Kidney glomerular epithelial cell (primary cell): ENCODE measurements at regions not wholly inside any gene's neighbourhood (a gene's known extent, or its start where the extent isn't known, plus 50 kb on each side); places are given as distances from the start of the nearest gene placed in this dataset.
"Not testable (repeated sequence)": the region's sequence is repeated elsewhere in the genome, so short reads cannot be mapped to it uniquely, and the experiment has no call there.

Experiments used
- DNase-seq: peaks from one replicate; lab custom pipeline; 2025; lab: John Stamatoyannopoulos, UW

- no peak for DNase-seq
Measured at GRCh38 chr7:4437916-4438315, 244.2 kb upstream of the FOXK1 start.

- no peak for DNase-seq
Measured at GRCh38 chr7:4438723-4439245, 243.3 kb upstream of the FOXK1 start.

- no peak for DNase-seq
Measured at GRCh38 chr7:4439444-4439843, 242.7 kb upstream of the FOXK1 start.

- no peak for DNase-seq
Measured at GRCh38 chr7:4444106-4444505, 238.0 kb upstream of the FOXK1 start.

GRCh38 chr7:4445777-4446176, 236.3 kb upstream of the FOXK1 start:
- no peak for DNase-seq

GRCh38 chr7:4449263-4449662, 232.8 kb upstream of the FOXK1 start:
- no peak for DNase-seq

GRCh38 chr7:4450483-4450882, 231.6 kb upstream of the FOXK1 start:
- no peak for DNase-seq

GRCh38 chr7:4460597-4460996, 221.5 kb upstream of the FOXK1 start:
- no peak for DNase-seq

GRCh38 chr7:4461531-4461930, 220.6 kb upstream of the FOXK1 start:
- no peak for DNase-seq

GRCh38 chr7:4468320-4469102, 213.6 kb upstream of the FOXK1 start:
- no peak for DNase-seq

- no peak for DNase-seq
Measured at GRCh38 chr7:4470246-4470645, 211.8 kb upstream of the FOXK1 start.

- DNase-seq, result no peak
Measured at GRCh38 chr7:4472728-4473127, 209.4 kb upstream of the FOXK1 start.

GRCh38 chr7:4479367-4480039, 202.6 kb upstream of the FOXK1 start:
- peak; percentile 22 for DNase-seq

- DNase-seq, result not testable (repeated sequence)
Measured at GRCh38 chr7:4480131-4480530, 202.0 kb upstream of the FOXK1 start.

- no peak for DNase-seq
Measured at GRCh38 chr7:4483851-4484250, 198.2 kb upstream of the FOXK1 start.

- no peak for DNase-seq
Measured at GRCh38 chr7:4484545-4484944, 197.6 kb upstream of the FOXK1 start.

- DNase-seq, result no peak
Measured at GRCh38 chr7:4486907-4487306, 195.2 kb upstream of the FOXK1 start.

GRCh38 chr7:4496911-4497310, 185.2 kb upstream of the FOXK1 start:
- DNase-seq, result not testable (repeated sequence)

GRCh38 chr7:4500812-4501211, 181.3 kb upstream of the FOXK1 start:
- DNase-seq, result no peak

GRCh38 chr7:4507886-4508285, 174.2 kb upstream of the FOXK1 start:
- not testable (repeated sequence) for DNase-seq

- DNase-seq, result no peak
Measured at GRCh38 chr7:4513450-4513849, 168.6 kb upstream of the FOXK1 start.

GRCh38 chr7:4519819-4520520, 162.1 kb upstream of the FOXK1 start:
- DNase-seq, result no peak

- no peak for DNase-seq
Measured at GRCh38 chr7:4523219-4523618, 158.9 kb upstream of the FOXK1 start.
